Rectal smooth muscle tissue (tissue), 1 donor: ENCODE measurements at regions not wholly inside any gene's neighbourhood (a gene's known extent, or its start where the extent isn't known, plus 50 kb on each side); places are given as distances from the start of the nearest gene placed in this dataset.
"Not testable (repeated sequence)": the region's sequence is repeated elsewhere in the genome, so short reads cannot be mapped to it uniquely, and the experiment has no call there.

Experiments used
- H3K27ac ChIP-seq: one replicate; pipeline ENCODE4 v1.7.0; 2013; ENCODE audit warnings: low read depth, low read length, inconsistent platforms
- H3K27me3 ChIP-seq: one replicate; pipeline ENCODE4 v1.7.0; 2013; ENCODE audit warnings: low read length; ENCODE audit not compliant: control insufficient read depth, insufficient read depth
- H3K36me3 ChIP-seq: one replicate; pipeline ENCODE4 v1.7.0; 2013; ENCODE audit warnings: low read length; ENCODE audit not compliant: control insufficient read depth, insufficient read depth
- H3K4me1 ChIP-seq: one replicate; pipeline ENCODE4 v1.7.0; 2013; ENCODE audit warnings: low read length; ENCODE audit not compliant: control insufficient read depth, insufficient read depth
- H3K4me3 ChIP-seq: one replicate; pipeline ENCODE4 v1.7.0; 2013; ENCODE audit warnings: low read length
- H3K9ac ChIP-seq: one replicate; pipeline ENCODE4 v1.7.0; 2013; ENCODE audit warnings: low read length

- no peak overlapping the region for H3K27ac ChIP-seq
- H3K36me3 ChIP-seq = no peaks in the 10 kb centered on the region
- H3K27me3 ChIP-seq = no peaks in the 10 kb centered on the region
- H3K9ac ChIP-seq = no peak overlapping the region
- H3K4me3 ChIP-seq = no peak overlapping the region
- no peaks in the 10 kb centered on the region for H3K4me1 ChIP-seq
Observed at GRCh38 chr5:104611135-104611767, 1048.7 kb upstream of the NUDT12 start.

- Histone ChIP-seq H3K27me3 (no peaks in the 10 kb centered on the region), H3K36me3 (no peaks in the 10 kb centered on the region), H3K4me1 (no peaks in the 10 kb centered on the region), H3K4me3 (no peak overlapping the region), H3K27ac (no peak overlapping the region), H3K9ac (no peak overlapping the region)
Observed at GRCh38 chr5:104606258-104606829, 1043.8 kb upstream of the NUDT12 start.

GRCh38 chr5:104599726-104600125 lies 1037.1 kb upstream of the NUDT12 start:
- Histone ChIP-seq H3K27me3 (no peaks in the 10 kb centered on the region), H3K9ac (no peak overlapping the region), H3K36me3 (no peaks in the 10 kb centered on the region), H3K27ac (no peak overlapping the region), H3K4me1 (no peaks in the 10 kb centered on the region), H3K4me3 (no peak overlapping the region)

- no peaks in the 10 kb centered on the region for H3K27me3 ChIP-seq
- H3K27ac ChIP-seq = no peak overlapping the region
- H3K4me3 ChIP-seq = no peak overlapping the region
- no peaks in the 10 kb centered on the region for H3K4me1 ChIP-seq
- no peaks in the 10 kb centered on the region for H3K36me3 ChIP-seq
- H3K9ac ChIP-seq = no peak overlapping the region
Observed at GRCh38 chr5:104598285-104598684, 1035.7 kb upstream of the NUDT12 start.

- Histone ChIP-seq H3K27ac (no peak overlapping the region), H3K27me3 (no peaks in the 10 kb centered on the region), H3K36me3 (no peaks in the 10 kb centered on the region), H3K9ac (no peak overlapping the region), H3K4me1 (no peaks in the 10 kb centered on the region), H3K4me3 (no peak overlapping the region)
Observed at GRCh38 chr5:104594850-104595249, 1032.3 kb upstream of the NUDT12 start.

GRCh38 chr5:104576677-104577076 lies 1014.1 kb upstream of the NUDT12 start:
- H3K36me3 ChIP-seq = no peaks in the 10 kb centered on the region

GRCh38 chr5:104573949-104574709 lies 1011.5 kb upstream of the NUDT12 start:
- H3K9ac ChIP-seq = no peak overlapping the region
- H3K4me3 ChIP-seq = no peak overlapping the region
- H3K27ac ChIP-seq = no peak overlapping the region
- no peaks in the 10 kb centered on the region for H3K36me3 ChIP-seq
- no peaks in the 10 kb centered on the region for H3K4me1 ChIP-seq
- no peaks in the 10 kb centered on the region for H3K27me3 ChIP-seq

More at GRCh38 chr5:104576677-104577076, 1014.1 kb upstream of the NUDT12 start:
- no peaks in the 10 kb centered on the region for H3K4me1 ChIP-seq
- no peak overlapping the region for H3K9ac ChIP-seq
- no peak overlapping the region for H3K27ac ChIP-seq
- no peak overlapping the region for H3K4me3 ChIP-seq
- no peaks in the 10 kb centered on the region for H3K27me3 ChIP-seq

GRCh38 chr5:104569621-104570020 lies 1007.0 kb upstream of the NUDT12 start:
- Histone ChIP-seq H3K36me3 (no peaks in the 10 kb centered on the region), H3K4me1 (no peaks in the 10 kb centered on the region), H3K27me3 (no peaks in the 10 kb centered on the region), H3K9ac (no peak overlapping the region), H3K4me3 (no peak overlapping the region), H3K27ac (no peak overlapping the region)

- H3K9ac ChIP-seq = no peak overlapping the region
Observed at GRCh38 chr5:104564530-104564929, 1001.9 kb upstream of the NUDT12 start.

GRCh38 chr5:104556957-104557356 lies 994.4 kb upstream of the NUDT12 start:
- H3K36me3 ChIP-seq = no peaks in the 10 kb centered on the region

More at GRCh38 chr5:104564530-104564929, 1001.9 kb upstream of the NUDT12 start:
- Histone ChIP-seq H3K27ac (no peak overlapping the region), H3K36me3 (no peaks in the 10 kb centered on the region), H3K4me3 (no peak overlapping the region), H3K27me3 (no peaks in the 10 kb centered on the region), H3K4me1 (no peaks in the 10 kb centered on the region)

GRCh38 chr5:104551628-104552027 lies 989.0 kb upstream of the NUDT12 start:
- Histone ChIP-seq H3K4me3 (no peak overlapping the region), H3K27ac (no peak overlapping the region), H3K36me3 (no peaks in the 10 kb centered on the region), H3K4me1 (no peaks in the 10 kb centered on the region), H3K9ac (no peak overlapping the region), H3K27me3 (no peaks in the 10 kb centered on the region)

More at GRCh38 chr5:104556957-104557356, 994.4 kb upstream of the NUDT12 start:
- Histone ChIP-seq H3K27ac (no peak overlapping the region), H3K27me3 (no peaks in the 10 kb centered on the region), H3K4me1 (no peaks in the 10 kb centered on the region), H3K9ac (no peak overlapping the region), H3K4me3 (no peak overlapping the region)

- H3K36me3 ChIP-seq, H3K27ac ChIP-seq, H3K4me1 ChIP-seq, H3K27me3 ChIP-seq, H3K4me3 ChIP-seq, H3K9ac ChIP-seq: not testable (repeated sequence)
Observed at GRCh38 chr5:104546871-104547270, 984.3 kb upstream of the NUDT12 start.
